ENCODE measurements at regions not wholly inside any gene's neighbourhood (a gene's known extent, or its start where the extent isn't known, plus 50 kb on each side); places are given as distances from the start of the nearest gene placed in this dataset.
"Not testable (repeated sequence)": the region's sequence is repeated elsewhere in the genome, so short reads cannot be mapped to it uniquely, and the experiment has no call there.

- no peak for DNase-seq (ENCODE audit: low spot score)
Observed at GRCh38 chrX:38473701-38474100, 87.6 kb upstream of the TSPAN7 start.

- DNase-seq (ENCODE audit: low spot score), result peak; percentile 5
Observed at GRCh38 chrX:38474543-38474942, 86.8 kb upstream of the TSPAN7 start.

GRCh38 chrX:38482183-38482582 lies 79.2 kb upstream of the TSPAN7 start:
- DNase-seq (ENCODE audit: low spot score), result no peak

- no peak for DNase-seq (ENCODE audit: low spot score)
Observed at GRCh38 chrX:38484607-38485498, 76.5 kb upstream of the TSPAN7 start.

- DNase-seq (ENCODE audit: low spot score), result no peak
Observed at GRCh38 chrX:38489341-38489740, 72.0 kb upstream of the TSPAN7 start.

- no peak for DNase-seq (ENCODE audit: low spot score)
Observed at GRCh38 chrX:38494239-38494823, 67.0 kb upstream of the TSPAN7 start.

- not testable (repeated sequence) for DNase-seq (ENCODE audit: low spot score)
Observed at GRCh38 chrX:38499658-38500057, 61.7 kb upstream of the TSPAN7 start.

- no peak for DNase-seq (ENCODE audit: low spot score)
Observed at GRCh38 chrX:38500141-38500540, 61.2 kb upstream of the TSPAN7 start.

GRCh38 chrX:38500866-38501265 lies 60.5 kb upstream of the TSPAN7 start:
- no peak for DNase-seq (ENCODE audit: low spot score)

- DNase-seq (ENCODE audit: low spot score), result no peak
Observed at GRCh38 chrX:38505583-38505982, 55.8 kb upstream of the TSPAN7 start.
